HCT116 (cell line): ENCODE measurements at regions not wholly inside any gene's neighbourhood (a gene's known extent, or its start where the extent isn't known, plus 50 kb on each side); places are given as distances from the start of the nearest gene placed in this dataset.

Experiments
- CTCF ChIP-seq, 3 experiments: fragments of 200-600 bp in 1 of 3; sonication (generic) in 1 of 3; IDR thresholded peaks in 2 of 3; conservative IDR thresholded peaks in 1 of 3; 2 replicates each; pipeline ENCODE4 v1.5.1; 2012 to 2017; ENCODE audit warnings: low read depth in 2 of 3, low read length in 2 of 3, antibody characterized with exemption in 1 of 3, borderline replicate concordance in 1 of 3, control low read depth in 1 of 3, mild to moderate bottlenecking in 1 of 3, mixed read lengths in 1 of 3, mixed run types in 1 of 3, moderate library complexity in 1 of 3; ENCODE audit not compliant: insufficient read depth in 1 of 3
- ELF1 ChIP-seq: IDR thresholded peaks from 2 replicates; pipeline ENCODE4 v1.6.1; 2012; ENCODE audit warnings: low read depth, borderline replicate concordance
- POLR2A ChIP-seq: IDR thresholded peaks from 2 replicates; pipeline ENCODE4 v1.7.0; 2011; ENCODE audit warnings: borderline replicate concordance; ENCODE audit not compliant: insufficient read depth, insufficient read length; ENCODE audit errors: extremely low read depth
- POLR2AphosphoS5 ChIP-seq: IDR thresholded peaks from 2 replicates; pipeline ENCODE4 v1.6.1; 2011; ENCODE audit warnings: mild to moderate bottlenecking, low read depth, low read length, moderate library complexity
- ZBTB33 ChIP-seq: IDR thresholded peaks from 2 replicates; pipeline ENCODE4 v1.6.1; 2011; ENCODE audit warnings: mild to moderate bottlenecking, low read length, moderate library complexity; ENCODE audit not compliant: insufficient replicate concordance; ENCODE audit errors: extremely low read depth

DNA sequence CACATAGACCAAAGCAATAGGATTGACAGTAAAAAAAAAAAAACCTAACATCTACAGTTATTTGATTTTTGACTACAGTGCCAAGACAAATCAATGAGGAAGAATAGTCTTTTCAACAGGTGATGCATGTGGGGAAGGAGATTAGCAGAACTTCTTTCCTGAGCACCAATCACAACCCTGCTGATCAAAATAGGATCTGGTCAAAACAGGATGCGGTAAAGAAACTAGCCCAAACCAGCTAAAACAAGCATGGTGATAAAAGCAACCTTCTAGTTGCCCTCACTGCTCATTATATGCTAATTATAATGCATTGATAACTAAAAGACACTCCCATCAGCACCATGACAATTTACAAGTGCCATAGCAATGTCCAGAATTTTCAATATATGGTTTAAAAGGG, 667.5 kb downstream of the GRXCR1 start:
- no peak for TF ChIP-seq CTCF (IDR thresholded peaks at IDR 0.05 in 2 of 3, conservative IDR thresholded peaks at IDR 0.05 in 1 of 3; ENCODE audit: borderline replicate concordance in 1 of 3, insufficient read depth in 1 of 3, low read depth in 2 of 3, low read length in 2 of 3)
- no peak for TF ChIP-seq ELF1
- no peak for TF ChIP-seq POLR2AphosphoS5
- TF ChIP-seq POLR2A, result no peak
- no peak for TF ChIP-seq ZBTB33
